NCI-H82 (cell line): ENCODE measurements at regions not wholly inside any gene's neighbourhood (a gene's known extent, or its start where the extent isn't known, plus 50 kb on each side); places are given as distances from the start of the nearest gene placed in this dataset.

Source experiments
- DNase-seq: peaks from one replicate; lab custom pipeline; 2025; lab: John Stamatoyannopoulos, UW

GRCh38 chr1:5231541-5232315 is 577.3 kb downstream of the AJAP1 start:
- DNase-seq = no peak

GRCh38 chr1:5227114-5227513 is 572.7 kb downstream of the AJAP1 start:
- no peak for DNase-seq

- DNase-seq = peak; percentile 85
Observed at GRCh38 chr1:5225707-5226704, 571.6 kb downstream of the AJAP1 start.

- peak; percentile 11 for DNase-seq
Observed at GRCh38 chr1:5223206-5223605, 568.8 kb downstream of the AJAP1 start.

GRCh38 chr1:5222626-5223025 is 568.2 kb downstream of the AJAP1 start:
- no peak for DNase-seq

- no peak for DNase-seq
Observed at GRCh38 chr1:5221451-5221850, 567.0 kb downstream of the AJAP1 start.

GRCh38 chr1:5220821-5221220 is 566.4 kb downstream of the AJAP1 start:
- no peak for DNase-seq

GRCh38 chr1:5220421-5220820 is 566.0 kb downstream of the AJAP1 start:
- no peak for DNase-seq

- no peak for DNase-seq
Observed at GRCh38 chr1:5200006-5200405, 545.6 kb downstream of the AJAP1 start.

GRCh38 chr1:5198328-5198727 is 543.9 kb downstream of the AJAP1 start:
- no peak for DNase-seq

GRCh38 chr1:5191470-5191869 is 537.1 kb downstream of the AJAP1 start:
- peak; percentile 76 for DNase-seq

- no peak for DNase-seq
Observed at GRCh38 chr1:5189384-5189783, 535.0 kb downstream of the AJAP1 start.

- no peak for DNase-seq
Observed at GRCh38 chr1:5165762-5166161, 511.4 kb downstream of the AJAP1 start.

GRCh38 chr1:5164158-5164557 is 509.7 kb downstream of the AJAP1 start:
- DNase-seq = no peak

- DNase-seq = peak; percentile 34
Observed at GRCh38 chr1:5161372-5161771, 507.0 kb downstream of the AJAP1 start.

- no peak for DNase-seq
Observed at GRCh38 chr1:5157175-5157574, 502.8 kb downstream of the AJAP1 start.

GRCh38 chr1:5156416-5157120 is 502.2 kb downstream of the AJAP1 start:
- no peak for DNase-seq

- DNase-seq = no peak
Observed at GRCh38 chr1:5151511-5151910, 497.1 kb downstream of the AJAP1 start.

- no peak for DNase-seq
Observed at GRCh38 chr1:5150191-5150590, 495.8 kb downstream of the AJAP1 start.

GRCh38 chr1:5147806-5148205 is 493.4 kb downstream of the AJAP1 start:
- DNase-seq = no peak

- no peak for DNase-seq
Observed at GRCh38 chr1:5142389-5142788, 488.0 kb downstream of the AJAP1 start.

- DNase-seq = no peak
Observed at GRCh38 chr1:5141750-5142149, 487.3 kb downstream of the AJAP1 start.
